CD4-positive, alpha-beta T cell treated with Interferon alpha-2 for 1 hour (primary cell): ENCODE measurements at regions not wholly inside any gene's neighbourhood (a gene's known extent, or its start where the extent isn't known, plus 50 kb on each side); places are given as distances from the start of the nearest gene placed in this dataset.
A peak's percentile ranks its signal among the peaks of the same experiment; 100 is the strongest.

Source experiments
- DNase-seq, 2 donors: peaks; one replicate each; pipeline ENCODE4 v3.0.0-alpha.2; 2020 to 2022

GRCh38 chr16:73170612-73171038 lies 122.7 kb upstream of the ZFHX3 start:
- no peak for DNase-seq

- DNase-seq = no peak
Measured at GRCh38 chr16:73166947-73167550, 119.1 kb upstream of the ZFHX3 start.

- DNase-seq = no peak
Measured at GRCh38 chr16:73166441-73166851, 118.5 kb upstream of the ZFHX3 start.

- no peak for DNase-seq
Measured at GRCh38 chr16:73163238-73163815, 115.4 kb upstream of the ZFHX3 start.

- no peak for DNase-seq
Measured at GRCh38 chr16:73161977-73162376, 114.0 kb upstream of the ZFHX3 start.

GRCh38 chr16:73159296-73159695 lies 111.4 kb upstream of the ZFHX3 start:
- DNase-seq = no peak

GRCh38 chr16:73157861-73158260 lies 109.9 kb upstream of the ZFHX3 start:
- no peak for DNase-seq

- DNase-seq = peak; percentile 15 to 48
Measured at GRCh38 chr16:73154063-73154870, 106.3 kb upstream of the ZFHX3 start.

GRCh38 chr16:73152386-73153125 lies 104.6 kb upstream of the ZFHX3 start:
- DNase-seq = no peak

GRCh38 chr16:73151941-73152340 lies 104.0 kb upstream of the ZFHX3 start:
- no peak for DNase-seq

GRCh38 chr16:73151225-73151624 lies 103.3 kb upstream of the ZFHX3 start:
- DNase-seq = no peak

GRCh38 chr16:73150786-73151185 lies 102.9 kb upstream of the ZFHX3 start:
- DNase-seq = no peak

- DNase-seq = no peak
Measured at GRCh38 chr16:73149334-73149733, 101.4 kb upstream of the ZFHX3 start.

GRCh38 chr16:73147958-73148357 lies 100.0 kb upstream of the ZFHX3 start:
- DNase-seq = no peak

GRCh38 chr16:73145166-73145880 lies 97.4 kb upstream of the ZFHX3 start:
- no peak for DNase-seq

GRCh38 chr16:73143576-73144422 lies 95.9 kb upstream of the ZFHX3 start:
- DNase-seq = no peak

- no peak for DNase-seq
Measured at GRCh38 chr16:73143002-73143401, 95.1 kb upstream of the ZFHX3 start.

GRCh38 chr16:73142053-73142854 lies 94.3 kb upstream of the ZFHX3 start:
- no peak for DNase-seq

- no peak for DNase-seq
Measured at GRCh38 chr16:73140929-73141328, 93.0 kb upstream of the ZFHX3 start.

GRCh38 chr16:73131156-73131862 lies 83.4 kb upstream of the ZFHX3 start:
- DNase-seq = no peak
